Naive thymus-derived CD4-positive, alpha-beta T cell (primary cell): ENCODE measurements at regions not wholly inside any gene's neighbourhood (a gene's known extent, or its start where the extent isn't known, plus 50 kb on each side); places are given as distances from the start of the nearest gene placed in this dataset.
"Not testable (repeated sequence)": the region's sequence is repeated elsewhere in the genome, so short reads cannot be mapped to it uniquely, and the experiment has no call there.

ENCODE experiments used
- ATAC-seq: fragments of 150-1000 bp; cut with Tn5 transposase; 2 replicates; pipeline ENCODE4 v1.10.0; 2021; ENCODE audit warnings: mild to moderate bottlenecking, moderate library complexity
- CTCF ChIA-PET: fragments of 350-600 bp; sonication (Branson Sonifier 250); formaldehyde crosslinking; loops from one replicate; lab custom pipeline; 2021; ENCODE audit warnings: antibody characterized with exemption; lab: Charles Lee
- POLR2A ChIA-PET: fragments of 350-600 bp; sonication (Branson Sonifier 250); formaldehyde crosslinking; loops from one replicate; lab custom pipeline; 2021; ENCODE audit warnings: antibody characterized with exemption, inconsistent platforms; lab: Charles Lee
- DNase-seq, 9 donors: peaks; one replicate each; pipeline versions ENCODE4 v3.0.0 to v3.0.0-alpha.2; 2020 to 2022; ENCODE audit warnings: mixed read lengths in 1 of 9
- H3K27ac ChIP-seq: one replicate; pipeline ENCODE4 v1.7.0; 2013; ENCODE audit warnings: mild to moderate bottlenecking, low read depth, low read length, moderate library complexity
- H3K27me3 ChIP-seq, 2 donors: one replicate each; pipeline ENCODE4 v1.7.0; 2013; ENCODE audit warnings: low read length in 2 of 2, mild to moderate bottlenecking in 2 of 2, moderate library complexity in 2 of 2; ENCODE audit not compliant: control insufficient read depth in 2 of 2, insufficient read depth in 2 of 2
- H3K36me3 ChIP-seq, 3 experiments: 1 replicate in 2 of 3; 2 replicates in 1 of 3; pipeline ENCODE4 v1.7.0; 2013; ENCODE audit warnings: low read length in 3 of 3, mild to moderate bottlenecking in 3 of 3, moderate library complexity in 1 of 3; ENCODE audit not compliant: insufficient read depth in 3 of 3, control insufficient read depth in 2 of 3
- H3K4me1 ChIP-seq, 2 donors: one replicate each; pipeline ENCODE4 v1.7.0; 2013; ENCODE audit warnings: low read length in 2 of 2, mild to moderate bottlenecking in 2 of 2, moderate library complexity in 1 of 2; ENCODE audit not compliant: control insufficient read depth in 2 of 2, insufficient read depth in 2 of 2
- H3K4me3 ChIP-seq: 2 replicates; pipeline ENCODE4 v1.7.0; 2013; ENCODE audit warnings: mild to moderate bottlenecking, low read length
- H3K9me3 ChIP-seq, 3 experiments: 1 replicate in 2 of 3; 2 replicates in 1 of 3; pipeline ENCODE4 v1.7.0; 2013; ENCODE audit warnings: low read length in 3 of 3; ENCODE audit not compliant: control insufficient read depth in 2 of 3
- H3K27ac Mint-ChIP-seq, 9 donors: one replicate each; pipeline ENCODE4 v1.8.0; 2020 to 2022; ENCODE audit warnings: mixed read lengths in 9 of 9, mild to moderate bottlenecking in 8 of 9, moderate library complexity in 5 of 9, inconsistent platforms in 2 of 9
- H3K27me3 Mint-ChIP-seq, 5 donors: one replicate each; pipeline ENCODE4 v1.8.0; 2021 to 2022; ENCODE audit warnings: mixed read lengths in 5 of 5, mild to moderate bottlenecking in 1 of 5
- H3K36me3 Mint-ChIP-seq, 5 donors: one replicate each; pipeline ENCODE4 v1.8.0; 2020 to 2022; ENCODE audit warnings: mixed read lengths in 5 of 5, mild to moderate bottlenecking in 3 of 5, inconsistent platforms in 1 of 5
- H3K4me1 Mint-ChIP-seq, 7 donors: one replicate each; pipeline ENCODE4 v1.8.0; 2020 to 2022; ENCODE audit warnings: mixed read lengths in 7 of 7, mild to moderate bottlenecking in 3 of 7, inconsistent platforms in 1 of 7
- H3K4me3 Mint-ChIP-seq, 10 donors: one replicate each; pipeline ENCODE4 v1.8.0; 2020 to 2022; ENCODE audit warnings: mild to moderate bottlenecking in 10 of 10, mixed read lengths in 10 of 10, moderate library complexity in 6 of 10, inconsistent platforms in 2 of 10
- H3K9me3 Mint-ChIP-seq, 11 donors: one replicate each; pipeline ENCODE4 v1.8.0; 2020 to 2022; ENCODE audit warnings: mixed read lengths in 11 of 11, mild to moderate bottlenecking in 4 of 11, inconsistent platforms in 1 of 11, moderate library complexity in 1 of 11
- intact Hi-C, 2 donors: fragments of 100-400 bp; cut with micrococcal nuclease; formaldehyde crosslinking; loops; one replicate each; pipeline ENCODE4 v1.15.1; 2023

GRCh38 chr5:130836729-130837649 is 328.1 kb downstream of the HINT1 start:
- Mint-ChIP-seq H3K36me3 (peaks cover 0 to 11% (median 4%) of the 10 kb centered on the region in 5 donors), H3K27ac (peak overlapping the region; percentile 70 to 91 (median 78)), H3K4me3 (peak overlapping the region; percentile 69 to 93 (median 88)), H3K9me3 (peaks cover 0 to 9% (median 4%) of the 10 kb centered on the region in 11 donors), H3K4me1 (peaks cover 7 to 25% (median 15%) of the 10 kb centered on the region in 7 donors), H3K27me3 (peaks cover 0 to 14% (median 8%) of the 10 kb centered on the region in 5 donors)
- peak in 4 of 9 donors; percentile 3 to 23 (median 10) for DNase-seq
- intact Hi-C loops, result no loop called here
- ATAC-seq, result peak; percentile 38
- Histone ChIP-seq H3K36me3 (no peaks in the 10 kb centered on the region), H3K9me3 (no peaks in the 10 kb centered on the region), H3K4me3 (peak overlapping the region; percentile 51), H3K4me1 (no peaks in the 10 kb centered on the region), H3K27ac (peak overlapping the region; percentile 44), H3K27me3 (no peaks in the 10 kb centered on the region)
- ChIA-PET CTCF (no interaction called here), POLR2A (no interaction called here)

- H3K9me3 ChIP-seq, H3K36me3 Mint-ChIP-seq, H3K9me3 Mint-ChIP-seq, H3K27ac ChIP-seq, H3K36me3 ChIP-seq, intact Hi-C loops, H3K4me3 ChIP-seq, H3K4me1 Mint-ChIP-seq, ATAC-seq, CTCF ChIA-PET, H3K4me1 ChIP-seq, H3K27me3 Mint-ChIP-seq, H3K27me3 ChIP-seq, POLR2A ChIA-PET: not testable (repeated sequence)
- Mint-ChIP-seq H3K27ac (peak overlapping the region in 1 of 9 donors; percentile 51), H3K4me3 (peak overlapping the region in 2 of 10 donors; percentile 39 to 60)
- peak in 6 of 9 donors; percentile 4 to 31 (median 10) for DNase-seq
These were observed 347.3 kb downstream of the HINT1 start for GRCh38 chr5:130817598-130818384.

GRCh38 chr5:130815246-130815645 is 349.8 kb downstream of the HINT1 start:
- peaks cover 0 to 3% (median under 1%) of the 10 kb centered on the region in 11 donors for H3K9me3 Mint-ChIP-seq
- Histone ChIP-seq H3K9me3 (no peaks in the 10 kb centered on the region), H3K27ac (no peak overlapping the region), H3K36me3 (no peaks in the 10 kb centered on the region), H3K27me3 (no peaks in the 10 kb centered on the region), H3K4me3 (no peak overlapping the region), H3K4me1 (no peaks in the 10 kb centered on the region)
- POLR2A ChIA-PET, result no interaction called here
- intact Hi-C loops, result no loop called here
- H3K27ac Mint-ChIP-seq, result no peak overlapping the region
- ATAC-seq (no peak), DNase-seq (no peak)
- CTCF ChIA-PET, result no interaction called here
- peaks cover 0 to 8% (median 2%) of the 10 kb centered on the region in 5 donors for H3K36me3 Mint-ChIP-seq
- no peaks in the 10 kb centered on the region for H3K27me3 Mint-ChIP-seq
- H3K4me3 Mint-ChIP-seq, result no peak overlapping the region
- peaks cover 0 to 9% (median 4%) of the 10 kb centered on the region in 7 donors for H3K4me1 Mint-ChIP-seq

- DNase-seq (no peak), ATAC-seq (no peak)
- no peak overlapping the region for H3K27ac Mint-ChIP-seq
- intact Hi-C loops, result no loop called here
- peaks cover 0 to 4% (median 0%) of the 10 kb centered on the region in 11 donors for H3K9me3 Mint-ChIP-seq
- Histone ChIP-seq H3K36me3 (no peaks in the 10 kb centered on the region), H3K27ac (no peak overlapping the region), H3K9me3 (no peaks in the 10 kb centered on the region), H3K4me3 (no peak overlapping the region), H3K4me1 (no peaks in the 10 kb centered on the region), H3K27me3 (no peaks in the 10 kb centered on the region)
- H3K27me3 Mint-ChIP-seq, result peaks cover 0 to 24% (median 12%) of the 10 kb centered on the region in 5 donors
- no peak overlapping the region for H3K4me3 Mint-ChIP-seq
- POLR2A ChIA-PET, result no interaction called here
- H3K4me1 Mint-ChIP-seq, result no peaks in the 10 kb centered on the region
- peaks cover 0 to 3% (median 0%) of the 10 kb centered on the region in 5 donors for H3K36me3 Mint-ChIP-seq
- CTCF ChIA-PET, result no interaction called here
These were observed 356.4 kb downstream of the HINT1 start for GRCh38 chr5:130808691-130809090.

GRCh38 chr5:130805648-130806047 is 359.4 kb downstream of the HINT1 start:
- no peaks in the 10 kb centered on the region for H3K4me1 Mint-ChIP-seq
- no peak for DNase-seq
- Histone ChIP-seq H3K9me3 (no peaks in the 10 kb centered on the region), H3K4me1 (no peaks in the 10 kb centered on the region), H3K36me3 (no peaks in the 10 kb centered on the region), H3K27me3 (no peaks in the 10 kb centered on the region), H3K27ac (no peak overlapping the region), H3K4me3 (no peak overlapping the region)
- ChIA-PET CTCF (no interaction called here), POLR2A (no interaction called here)
- peaks cover 0 to 34% (median 16%) of the 10 kb centered on the region in 5 donors for H3K27me3 Mint-ChIP-seq
- H3K36me3 Mint-ChIP-seq, result peaks cover 0 to 3% (median 0%) of the 10 kb centered on the region in 5 donors
- H3K27ac Mint-ChIP-seq, result no peak overlapping the region
- ATAC-seq, result no peak
- H3K9me3 Mint-ChIP-seq, result peaks cover 0 to 14% (median 5%) of the 10 kb centered on the region in 11 donors
- intact Hi-C loops, result no loop called here
- no peak overlapping the region for H3K4me3 Mint-ChIP-seq

- H3K27ac Mint-ChIP-seq, result no peak overlapping the region
- peaks cover 0 to 34% (median 16%) of the 10 kb centered on the region in 5 donors for H3K27me3 Mint-ChIP-seq
- intact Hi-C loops, result no loop called here
- ChIA-PET CTCF (no interaction called here), POLR2A (no interaction called here)
- Histone ChIP-seq H3K27ac (no peak overlapping the region), H3K27me3 (no peaks in the 10 kb centered on the region), H3K4me3 (no peak overlapping the region), H3K4me1 (no peaks in the 10 kb centered on the region), H3K36me3 (no peaks in the 10 kb centered on the region), H3K9me3 (no peaks in the 10 kb centered on the region)
- DNase-seq (no peak), ATAC-seq (no peak)
- H3K4me3 Mint-ChIP-seq, result no peak overlapping the region
- peaks cover 0 to 3% (median 0%) of the 10 kb centered on the region in 5 donors for H3K36me3 Mint-ChIP-seq
- peaks cover 0 to 18% (median 6%) of the 10 kb centered on the region in 11 donors for H3K9me3 Mint-ChIP-seq
- H3K4me1 Mint-ChIP-seq, result no peaks in the 10 kb centered on the region
These were observed 360.0 kb downstream of the HINT1 start for GRCh38 chr5:130805036-130805435.
